HL-60 (cell line): ENCODE measurements at regions not wholly inside any gene's neighbourhood (a gene's known extent, or its start where the extent isn't known, plus 50 kb on each side); places are given as distances from the start of the nearest gene placed in this dataset.
"Not testable (repeated sequence)": the region's sequence is repeated elsewhere in the genome, so short reads cannot be mapped to it uniquely, and the experiment has no call there.

Experiments used
- DNase-seq, 2 experiments: peaks; one replicate each; pipeline ENCODE4 v3.0.0-alpha.2; 2010 to 2020; ENCODE audit warnings: low read depth in 1 of 2, low spot score in 1 of 2
- H3K27ac ChIP-seq: fragments of 250-450 bp; sonication (Bioruptor Pico); replicated peaks from 2 replicates; pipeline ENCODE4 v1.5.1; 2020; ENCODE audit warnings: mild to moderate bottlenecking, moderate library complexity
- H3K27me3 ChIP-seq: fragments of 250-450 bp; sonication (Bioruptor Pico); 2 replicates; pipeline ENCODE4 v1.5.1; 2021; ENCODE audit warnings: mild to moderate bottlenecking, moderate library complexity; ENCODE audit not compliant: insufficient read depth, poor library complexity, severe bottlenecking
- H3K4me3 ChIP-seq: replicated peaks from 2 replicates; pipeline ENCODE4 v1.5.1; 2011; ENCODE audit warnings: mild to moderate bottlenecking, control low read depth, low read length; ENCODE audit not compliant: insufficient read depth
- CTCF ChIP-seq: IDR thresholded peaks from one replicate; pipeline ENCODE4 v1.5.1; 2011; ENCODE audit warnings: low read length, control low read depth, inconsistent platforms; ENCODE audit not compliant: insufficient read depth
- GABPA ChIP-seq: IDR thresholded peaks from 2 replicates; pipeline ENCODE4 v1.6.1; 2012; ENCODE audit warnings: low read depth
- POLR2AphosphoS5 ChIP-seq: IDR thresholded peaks from 2 replicates; pipeline ENCODE4 v1.6.1; 2012; ENCODE audit warnings: low read depth
- SPI1 ChIP-seq: IDR thresholded peaks from 2 replicates; pipeline ENCODE4 v1.6.1; 2012; ENCODE audit warnings: low read depth, mild to moderate bottlenecking, borderline replicate concordance
- TF ChIP-seq, protein P1 (sequence below): IDR thresholded peaks from 2 replicates; pipeline ENCODE4 v1.6.1; 2012; ENCODE audit warnings: low read depth; ENCODE audit not compliant: insufficient replicate concordance

DNA sequence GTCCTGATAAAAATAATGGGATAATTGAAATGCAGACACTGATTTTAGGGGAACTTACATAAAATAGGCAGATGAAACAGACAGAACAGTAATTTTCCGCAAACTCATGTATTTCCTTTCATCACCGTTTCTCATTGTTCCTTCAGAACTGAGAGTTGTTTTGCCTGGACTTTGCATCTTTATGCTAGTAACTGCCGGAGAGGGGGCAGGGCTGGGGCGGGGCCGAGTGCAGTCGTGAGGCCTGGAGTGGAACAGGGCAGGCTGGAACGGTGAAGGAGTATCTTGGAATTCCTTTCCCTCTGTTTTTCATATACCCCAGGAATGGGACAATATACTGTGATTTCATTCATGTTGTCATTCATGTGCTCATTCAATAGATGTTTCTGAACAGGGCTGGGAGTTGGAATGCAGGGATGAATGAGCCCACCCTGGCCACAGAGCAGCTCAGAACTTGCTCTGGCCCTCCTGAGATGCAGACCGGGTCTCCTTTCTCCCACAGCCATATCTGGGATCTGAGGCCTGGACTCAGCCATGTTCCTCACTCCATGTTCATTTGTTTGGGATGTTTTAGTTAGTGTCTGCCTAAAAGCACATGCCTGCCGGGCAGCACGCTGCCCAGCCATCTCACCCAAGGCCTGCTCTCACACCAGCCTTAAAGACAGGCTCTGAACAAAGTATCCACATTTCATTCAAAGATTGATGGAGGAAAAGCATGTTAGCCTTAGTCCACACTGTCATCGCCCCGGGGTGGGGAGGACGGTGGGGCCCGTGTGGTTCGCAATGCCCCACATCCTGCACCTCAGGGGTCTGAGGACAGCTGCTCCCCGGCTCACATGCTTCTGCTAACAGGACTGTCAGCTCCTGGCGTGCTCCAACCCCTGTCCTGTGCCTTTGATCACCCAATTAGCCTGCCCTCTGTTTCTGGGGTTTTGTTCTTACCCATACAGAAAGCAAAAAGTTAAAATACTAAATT lies 92.9 kb downstream of the SOX1 start:
- Histone ChIP-seq H3K27ac (no peak overlapping the region), H3K4me3 (no peak overlapping the region), H3K27me3 (peaks cover 6% of the 10 kb centered on the region)
- TF ChIP-seq, protein P1, sequence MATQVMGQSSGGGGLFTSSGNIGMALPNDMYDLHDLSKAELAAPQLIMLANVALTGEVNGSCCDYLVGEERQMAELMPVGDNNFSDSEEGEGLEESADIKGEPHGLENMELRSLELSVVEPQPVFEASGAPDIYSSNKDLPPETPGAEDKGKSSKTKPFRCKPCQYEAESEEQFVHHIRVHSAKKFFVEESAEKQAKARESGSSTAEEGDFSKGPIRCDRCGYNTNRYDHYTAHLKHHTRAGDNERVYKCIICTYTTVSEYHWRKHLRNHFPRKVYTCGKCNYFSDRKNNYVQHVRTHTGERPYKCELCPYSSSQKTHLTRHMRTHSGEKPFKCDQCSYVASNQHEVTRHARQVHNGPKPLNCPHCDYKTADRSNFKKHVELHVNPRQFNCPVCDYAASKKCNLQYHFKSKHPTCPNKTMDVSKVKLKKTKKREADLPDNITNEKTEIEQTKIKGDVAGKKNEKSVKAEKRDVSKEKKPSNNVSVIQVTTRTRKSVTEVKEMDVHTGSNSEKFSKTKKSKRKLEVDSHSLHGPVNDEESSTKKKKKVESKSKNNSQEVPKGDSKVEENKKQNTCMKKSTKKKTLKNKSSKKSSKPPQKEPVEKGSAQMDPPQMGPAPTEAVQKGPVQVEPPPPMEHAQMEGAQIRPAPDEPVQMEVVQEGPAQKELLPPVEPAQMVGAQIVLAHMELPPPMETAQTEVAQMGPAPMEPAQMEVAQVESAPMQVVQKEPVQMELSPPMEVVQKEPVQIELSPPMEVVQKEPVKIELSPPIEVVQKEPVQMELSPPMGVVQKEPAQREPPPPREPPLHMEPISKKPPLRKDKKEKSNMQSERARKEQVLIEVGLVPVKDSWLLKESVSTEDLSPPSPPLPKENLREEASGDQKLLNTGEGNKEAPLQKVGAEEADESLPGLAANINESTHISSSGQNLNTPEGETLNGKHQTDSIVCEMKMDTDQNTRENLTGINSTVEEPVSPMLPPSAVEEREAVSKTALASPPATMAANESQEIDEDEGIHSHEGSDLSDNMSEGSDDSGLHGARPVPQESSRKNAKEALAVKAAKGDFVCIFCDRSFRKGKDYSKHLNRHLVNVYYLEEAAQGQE, result no peak
- TF ChIP-seq CTCF (no peak), SPI1 (no peak), POLR2AphosphoS5 (no peak), GABPA (no peak)
- DNase-seq, result no peak

- peaks cover 6% of the 10 kb centered on the region for H3K27me3 ChIP-seq
- no peak for TF ChIP-seq SPI1
- TF ChIP-seq, protein P1, result no peak
- TF ChIP-seq CTCF, result no peak
- TF ChIP-seq POLR2AphosphoS5, result no peak
- TF ChIP-seq GABPA, result no peak
- no peak overlapping the region for H3K27ac ChIP-seq
- no peak overlapping the region for H3K4me3 ChIP-seq
- no peak for DNase-seq
Measured at GRCh38 chr13:112160558-112160957, 93.6 kb downstream of the SOX1 start.

DNA sequence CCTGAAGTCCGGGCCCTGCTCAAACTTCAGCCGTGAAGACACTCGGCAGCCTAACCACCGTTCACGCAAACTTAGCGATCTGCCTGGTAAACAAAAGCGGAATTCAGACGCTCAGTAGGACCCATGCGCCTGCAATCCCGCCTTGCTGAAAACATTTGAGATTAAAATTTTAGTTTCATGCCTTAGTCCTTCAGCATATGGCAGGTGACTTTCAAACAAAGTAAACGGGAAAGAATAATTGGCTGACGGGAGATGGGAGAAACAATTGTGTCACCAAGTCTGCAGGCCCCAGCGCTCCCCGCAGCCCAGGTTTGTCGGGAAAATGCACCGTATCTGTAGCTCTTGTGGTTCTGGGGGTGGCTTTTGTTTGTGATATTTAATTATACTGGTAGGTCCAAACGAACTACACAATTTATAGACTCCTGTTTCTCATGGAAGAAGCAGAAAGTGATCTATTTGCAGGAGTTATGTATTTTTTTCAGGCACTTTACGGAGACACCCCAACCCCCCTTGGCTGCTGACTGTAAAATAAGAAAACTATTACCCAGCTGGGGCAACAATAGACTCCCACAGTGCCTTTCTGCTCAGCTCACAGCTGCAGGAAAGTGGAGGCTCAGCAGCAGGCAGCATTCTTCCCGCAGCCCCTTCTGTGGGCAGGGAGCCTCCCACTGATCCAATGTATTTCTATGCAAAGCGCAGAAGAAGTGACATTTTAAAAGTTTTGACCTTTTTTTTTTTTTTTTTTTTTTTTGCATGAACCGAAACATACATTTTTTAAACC lies 94.8 kb downstream of the SOX1 start:
- H3K27me3 ChIP-seq, result peaks cover 6% of the 10 kb centered on the region
- no peak overlapping the region for H3K27ac ChIP-seq
- H3K4me3 ChIP-seq, result no peak overlapping the region
- TF ChIP-seq CTCF (no peak), POLR2AphosphoS5 (no peak), SPI1 (no peak), GABPA (no peak)
- TF ChIP-seq, protein P1, result no peak
- no peak for DNase-seq

DNA sequence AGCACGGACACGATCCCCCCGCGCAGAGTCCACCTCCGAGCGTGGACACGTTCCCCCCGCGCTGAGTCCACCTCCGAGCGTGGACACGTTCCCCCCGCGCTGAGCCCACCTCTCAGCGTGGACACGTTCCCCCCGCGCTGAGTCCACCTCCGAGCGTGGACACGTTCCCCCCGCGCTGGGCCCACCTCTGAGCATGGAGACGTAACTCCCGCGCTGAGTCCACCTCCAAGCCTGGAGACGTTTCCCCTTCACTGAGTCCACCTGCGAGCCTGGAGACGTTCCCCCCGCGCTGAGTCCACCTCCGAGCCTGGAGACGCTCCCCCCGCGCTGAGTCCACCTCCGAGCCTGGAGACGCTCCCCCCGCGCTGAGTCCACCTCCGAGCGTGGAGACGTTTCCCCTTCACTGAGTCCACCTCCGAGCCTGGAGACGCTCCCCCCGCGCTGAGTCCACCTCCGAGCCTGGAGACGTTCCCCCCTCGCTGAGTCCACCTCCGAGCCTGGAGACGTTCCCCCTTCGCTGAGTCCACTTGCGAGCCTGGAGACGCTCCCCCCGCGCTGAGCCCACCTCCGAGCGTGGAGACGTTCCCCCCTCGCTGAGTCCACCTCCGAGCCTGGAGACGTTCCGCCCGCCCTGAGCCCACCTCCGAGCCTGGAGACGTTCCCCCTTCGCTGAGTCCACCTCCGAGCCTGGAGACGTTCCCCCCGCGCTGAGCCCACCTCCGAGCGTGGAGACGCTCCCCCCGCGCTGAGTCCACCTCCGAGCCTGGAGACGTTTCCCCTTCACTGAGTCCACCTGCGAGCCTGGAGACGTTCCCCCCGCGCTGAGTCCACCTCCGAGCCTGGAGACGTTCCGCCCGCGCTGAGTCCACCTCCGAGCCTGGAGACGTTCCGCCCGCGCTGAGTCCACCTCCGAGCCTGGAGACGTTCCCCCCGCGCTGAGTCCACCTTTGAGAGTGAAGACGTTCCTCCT lies 97.0 kb downstream of the SOX1 start:
- H3K27me3 ChIP-seq, H3K4me3 ChIP-seq, DNase-seq, H3K27ac ChIP-seq: not testable (repeated sequence)
